ENCODE measurements at regions not wholly inside any gene's neighbourhood (a gene's known extent, or its start where the extent isn't known, plus 50 kb on each side); places are given as distances from the start of the nearest gene placed in this dataset.

DNA sequence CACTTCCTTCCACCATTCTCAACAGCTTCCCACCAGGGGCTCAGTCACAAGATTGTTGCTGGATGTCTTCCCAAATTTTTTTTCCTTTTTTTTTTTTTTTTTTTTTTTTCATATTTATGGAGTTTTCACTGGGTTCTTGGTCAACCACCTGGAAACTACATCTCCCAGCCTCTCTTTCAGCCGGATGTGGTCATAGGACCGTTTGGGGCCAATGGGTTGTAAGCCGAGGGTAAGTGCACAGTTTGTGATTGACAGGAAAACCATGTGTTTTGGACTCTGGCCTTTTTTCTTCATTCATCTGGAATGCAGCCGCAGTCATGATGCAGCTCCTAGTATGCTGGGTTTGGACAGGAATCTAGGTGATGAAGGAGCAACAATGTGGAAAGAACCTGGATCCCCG is 337.1 kb upstream of the FOXK1 start (continued):
- TF ChIP-seq MEIS2 (IDR thresholded peaks at IDR 0.05; ENCODE audit: partially characterized antibody) (no peak), SMARCC2 (IDR thresholded peaks at IDR 0.05; ENCODE audit: low read depth) (no peak), ZNF57 (CRISPR knock-in tag; IDR thresholded peaks at IDR 0.05) (no peak)

DNA sequence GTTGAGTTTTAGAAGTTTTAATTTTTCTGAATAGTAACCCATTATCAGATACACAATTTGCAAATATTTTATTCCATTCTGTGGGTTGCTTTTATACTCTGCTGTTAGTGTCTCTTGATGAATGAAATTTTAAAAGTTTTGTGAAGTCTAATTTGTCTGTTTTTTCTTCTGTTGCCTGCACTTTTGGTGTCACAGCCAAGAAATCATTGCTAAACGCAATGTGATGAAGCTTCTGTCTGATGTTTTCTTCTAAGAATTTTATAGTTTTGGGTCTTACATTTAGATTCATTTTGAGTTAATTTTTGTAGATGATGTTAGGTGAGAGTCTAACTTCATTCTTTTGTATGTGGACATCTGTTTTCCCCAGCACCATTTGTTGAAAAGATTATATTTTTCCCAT is 330.0 kb upstream of the FOXK1 start:
- Histone ChIP-seq H3K27me3 (ENCODE audit: control insufficient read depth in 2 of 2, insufficient read depth in 2 of 2, low read length in 2 of 2) (no peaks in the 10 kb centered on the region), H3K79me2 (ENCODE audit: control insufficient read depth, insufficient read depth, low read length) (no peaks in the 10 kb centered on the region), H3K9ac (ENCODE audit: insufficient read depth in 1 of 2, low read depth in 2 of 2, low read length in 2 of 2) (no peak overlapping the region), H3K4me1 (replicated peaks in 1 of 2; ENCODE audit: control insufficient read depth in 2 of 2, insufficient read depth in 2 of 2, low read length in 2 of 2) (no peaks in the 10 kb centered on the region), H2AFZ (ENCODE audit: low read depth, low read length) (no peak overlapping the region), H3K27ac (ENCODE audit: extremely low read depth, low read depth, low read length) (no peak overlapping the region), H3K9me3 (replicated peaks; ENCODE audit: control insufficient read depth, insufficient read depth, low read depth, low read length) (no peaks in the 10 kb centered on the region), H3K4me2 (ENCODE audit: insufficient read depth, low read length) (no peak overlapping the region), H3K36me3 (ENCODE audit: control insufficient read depth, insufficient read depth, low read length) (no peaks in the 10 kb centered on the region), H3K4me3 (no peak overlapping the region), H4K20me1 (replicated peaks; ENCODE audit: control insufficient read depth, insufficient read depth, low read length) (no peaks in the 10 kb centered on the region), H3K9me1 (ENCODE audit: control insufficient read depth, insufficient read depth, low read length) (no peaks in the 10 kb centered on the region)
- ATAC-seq (no peak), DNase-seq (ENCODE audit: extremely low read depth in 1 of 4, low spot score in 3 of 4) (no peak), FAIRE-seq (no peak)
- TF ChIP-seq, protein P1, sequence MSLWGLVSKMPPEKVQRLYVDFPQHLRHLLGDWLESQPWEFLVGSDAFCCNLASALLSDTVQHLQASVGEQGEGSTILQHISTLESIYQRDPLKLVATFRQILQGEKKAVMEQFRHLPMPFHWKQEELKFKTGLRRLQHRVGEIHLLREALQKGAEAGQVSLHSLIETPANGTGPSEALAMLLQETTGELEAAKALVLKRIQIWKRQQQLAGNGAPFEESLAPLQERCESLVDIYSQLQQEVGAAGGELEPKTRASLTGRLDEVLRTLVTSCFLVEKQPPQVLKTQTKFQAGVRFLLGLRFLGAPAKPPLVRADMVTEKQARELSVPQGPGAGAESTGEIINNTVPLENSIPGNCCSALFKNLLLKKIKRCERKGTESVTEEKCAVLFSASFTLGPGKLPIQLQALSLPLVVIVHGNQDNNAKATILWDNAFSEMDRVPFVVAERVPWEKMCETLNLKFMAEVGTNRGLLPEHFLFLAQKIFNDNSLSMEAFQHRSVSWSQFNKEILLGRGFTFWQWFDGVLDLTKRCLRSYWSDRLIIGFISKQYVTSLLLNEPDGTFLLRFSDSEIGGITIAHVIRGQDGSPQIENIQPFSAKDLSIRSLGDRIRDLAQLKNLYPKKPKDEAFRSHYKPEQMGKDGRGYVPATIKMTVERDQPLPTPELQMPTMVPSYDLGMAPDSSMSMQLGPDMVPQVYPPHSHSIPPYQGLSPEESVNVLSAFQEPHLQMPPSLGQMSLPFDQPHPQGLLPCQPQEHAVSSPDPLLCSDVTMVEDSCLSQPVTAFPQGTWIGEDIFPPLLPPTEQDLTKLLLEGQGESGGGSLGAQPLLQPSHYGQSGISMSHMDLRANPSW (CRISPR knock-in tag; IDR thresholded peaks at IDR 0.05), result no peak
- TF ChIP-seq MBD2 (IDR thresholded peaks at IDR 0.05; ENCODE audit: borderline replicate concordance, low read depth) (no peak), DACH1 (IDR thresholded peaks at IDR 0.05; ENCODE audit: partially characterized antibody) (no peak), SRSF7 (optimal IDR thresholded peaks at IDR 0.05; ENCODE audit: low read depth, low read length) (no peak), ETV5 (CRISPR knock-in tag; IDR thresholded peaks at IDR 0.05; ENCODE audit: low read depth) (no peak), XRCC4 (IDR thresholded peaks at IDR 0.05; ENCODE audit: extremely low read depth, insufficient read depth, insufficient read length) (no peak), JUN (IDR thresholded peaks at IDR 0.05; ENCODE audit: borderline replicate concordance, low read depth, low read length) (no peak), JUN (CRISPR knock-in tag; IDR thresholded peaks at IDR 0.05; ENCODE audit: borderline replicate concordance) (no peak)
- TF ChIP-seq, protein P2, sequence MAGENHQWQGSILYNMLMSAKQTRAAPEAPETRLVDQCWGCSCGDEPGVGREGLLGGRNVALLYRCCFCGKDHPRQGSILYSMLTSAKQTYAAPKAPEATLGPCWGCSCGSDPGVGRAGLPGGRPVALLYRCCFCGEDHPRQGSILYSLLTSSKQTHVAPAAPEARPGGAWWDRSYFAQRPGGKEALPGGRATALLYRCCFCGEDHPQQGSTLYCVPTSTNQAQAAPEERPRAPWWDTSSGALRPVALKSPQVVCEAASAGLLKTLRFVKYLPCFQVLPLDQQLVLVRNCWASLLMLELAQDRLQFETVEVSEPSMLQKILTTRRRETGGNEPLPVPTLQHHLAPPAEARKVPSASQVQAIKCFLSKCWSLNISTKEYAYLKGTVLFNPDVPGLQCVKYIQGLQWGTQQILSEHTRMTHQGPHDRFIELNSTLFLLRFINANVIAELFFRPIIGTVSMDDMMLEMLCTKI (IDR thresholded peaks at IDR 0.05; ENCODE audit: partially characterized antibody), result no peak
- intact Hi-C loops (cut with micrococcal nuclease), result no loop called here
- in situ Hi-C loops (cut with MboI), result no loop called here
- POLR2A ChIA-PET, result no interaction called here
- BruUV-seq (replicated peaks), result no TSS peak
- CTCF ChIA-PET (ENCODE audit: low intra/inter-chr PET ratio), result no interaction called here
- WGBS (ENCODE audit: insufficient coverage, low coverage, missing lambda C conversion rate), result 0% methylated on average over 1 of the region's 1 CpG

Measured in K562 (cell line).